ENCODE measurements at regions not wholly inside any gene's neighbourhood (a gene's known extent, or its start where the extent isn't known, plus 50 kb on each side); places are given as distances from the start of the nearest gene placed in this dataset.

- no peak overlapping the region for H3K4me3 Mint-ChIP-seq
- peaks cover 9% of the 10 kb centered on the region for H3K27me3 Mint-ChIP-seq
- no peaks in the 10 kb centered on the region for H3K36me3 Mint-ChIP-seq (ENCODE audit: low read depth)
- no peaks in the 10 kb centered on the region for H3K4me1 Mint-ChIP-seq (ENCODE audit: low read depth)
- no peak overlapping the region for H3K27ac Mint-ChIP-seq
- H3K9me3 Mint-ChIP-seq = no peaks in the 10 kb centered on the region
Observed at GRCh38 chr22:22076932-22077703, 94.5 kb upstream of the TOP3B start.

DNA sequence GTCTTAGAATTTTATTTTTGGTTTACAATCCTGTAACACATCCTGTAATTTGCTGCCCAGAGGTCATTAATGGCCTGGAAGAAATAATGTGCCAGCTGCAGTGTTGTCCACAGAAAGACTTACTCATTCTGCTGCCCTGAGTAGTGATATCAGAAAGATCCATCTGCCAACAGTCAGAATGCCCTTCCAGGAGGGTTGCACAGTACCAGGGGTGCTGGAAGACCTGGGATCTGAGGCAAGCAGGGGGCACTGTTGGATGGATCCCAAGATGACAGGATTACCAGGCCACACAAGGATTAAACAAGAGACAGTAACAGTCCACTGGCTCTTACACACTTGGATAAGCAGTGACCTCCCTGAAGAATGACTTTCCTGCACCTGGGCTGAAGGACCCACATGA lies 93.8 kb upstream of the TOP3B start:
- H3K9me3 Mint-ChIP-seq = no peaks in the 10 kb centered on the region
- H3K4me3 Mint-ChIP-seq = no peak overlapping the region
- no peak overlapping the region for H3K27ac Mint-ChIP-seq
- H3K36me3 Mint-ChIP-seq (ENCODE audit: low read depth) = no peaks in the 10 kb centered on the region
- peaks cover 3% of the 10 kb centered on the region for H3K27me3 Mint-ChIP-seq
- H3K4me1 Mint-ChIP-seq (ENCODE audit: low read depth) = no peaks in the 10 kb centered on the region

GRCh38 chr22:22075382-22076163 lies 93.0 kb upstream of the TOP3B start:
- Mint-ChIP-seq H3K9me3 (no peaks in the 10 kb centered on the region), H3K4me1 (ENCODE audit: low read depth) (no peaks in the 10 kb centered on the region), H3K27me3 (no peaks in the 10 kb centered on the region), H3K4me3 (no peak overlapping the region), H3K27ac (no peak overlapping the region), H3K36me3 (ENCODE audit: low read depth) (no peaks in the 10 kb centered on the region)

GRCh38 chr22:22074634-22075381 lies 92.2 kb upstream of the TOP3B start:
- H3K4me1 Mint-ChIP-seq (ENCODE audit: low read depth) = no peaks in the 10 kb centered on the region
- H3K36me3 Mint-ChIP-seq (ENCODE audit: low read depth) = no peaks in the 10 kb centered on the region
- H3K27me3 Mint-ChIP-seq = no peaks in the 10 kb centered on the region
- H3K9me3 Mint-ChIP-seq = no peaks in the 10 kb centered on the region
- no peak overlapping the region for H3K4me3 Mint-ChIP-seq
- no peak overlapping the region for H3K27ac Mint-ChIP-seq

DNA sequence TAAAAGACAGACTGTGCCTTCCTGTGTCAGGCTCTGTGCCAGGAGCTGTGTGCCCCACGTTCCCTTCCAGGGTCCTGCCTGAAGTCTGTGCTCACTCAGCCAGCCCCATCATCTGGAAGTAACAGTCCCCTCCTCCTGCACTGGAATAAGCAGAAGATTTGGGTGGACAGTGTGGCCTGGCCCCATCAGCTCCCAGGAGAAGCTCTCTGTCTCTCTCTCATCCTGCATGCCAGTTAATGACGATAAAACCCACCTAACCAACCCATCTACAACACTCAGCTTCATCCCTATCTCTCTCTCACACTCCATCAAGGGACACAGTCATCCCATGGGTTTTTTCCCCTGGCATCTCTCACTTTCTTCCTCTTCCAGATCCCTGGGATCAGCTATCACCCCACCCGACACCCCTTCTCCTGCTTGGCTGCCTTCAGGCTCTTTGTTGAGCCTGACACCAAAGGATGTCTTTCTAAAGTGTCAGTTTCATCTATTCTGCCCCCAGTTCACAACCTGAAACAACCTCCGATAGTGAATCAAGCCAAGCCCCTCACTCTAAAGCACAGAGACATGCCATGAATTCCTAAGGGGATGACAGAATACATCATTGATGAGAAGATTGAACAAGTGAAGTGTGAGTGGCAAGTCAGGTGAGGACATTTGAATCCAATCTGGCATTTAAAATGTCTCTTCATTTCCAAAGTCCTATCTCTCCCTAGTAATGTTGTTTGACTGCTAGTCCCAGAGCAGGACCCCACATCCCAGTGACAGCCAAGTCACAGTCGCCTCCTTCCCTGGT lies 91.4 kb upstream of the TOP3B start:
- Mint-ChIP-seq H3K36me3 (ENCODE audit: low read depth) (no peaks in the 10 kb centered on the region), H3K27me3 (no peaks in the 10 kb centered on the region), H3K4me3 (no peak overlapping the region), H3K9me3 (no peaks in the 10 kb centered on the region), H3K4me1 (ENCODE audit: low read depth) (no peaks in the 10 kb centered on the region), H3K27ac (no peak overlapping the region)

DNA sequence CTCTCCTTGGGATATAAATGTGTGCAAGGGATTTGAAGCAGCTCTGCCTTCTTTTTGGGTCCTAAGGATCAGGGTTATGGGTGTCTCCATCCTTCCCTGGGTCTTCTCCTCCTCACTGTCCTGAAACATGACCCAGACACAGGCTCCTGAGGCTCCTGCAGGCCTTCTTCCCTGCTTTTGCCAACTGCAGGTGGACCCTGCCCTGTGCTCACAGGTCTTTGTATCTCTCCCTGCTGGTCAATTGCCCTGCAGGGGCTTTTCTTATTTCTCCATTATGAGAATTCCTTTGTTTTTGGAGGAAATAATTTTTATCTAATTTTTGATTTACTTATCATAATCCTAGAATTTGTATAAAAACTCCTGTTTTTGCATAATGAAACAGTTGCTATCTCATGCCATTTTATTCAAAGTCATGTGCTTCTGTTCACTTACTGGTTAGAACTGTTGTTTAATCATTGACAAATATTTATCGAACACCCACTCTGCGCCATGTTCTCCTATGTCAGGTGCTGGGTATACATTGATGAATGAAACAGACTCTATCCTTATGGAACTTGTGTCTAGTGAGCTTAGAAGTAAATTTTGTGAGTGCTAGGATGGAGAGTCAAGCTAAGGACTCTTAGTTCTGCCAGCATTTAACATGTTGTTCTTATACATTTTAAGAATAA lies 89.7 kb upstream of the TOP3B start:
- no peak overlapping the region for H3K4me3 Mint-ChIP-seq
- no peak overlapping the region for H3K27ac Mint-ChIP-seq
- no peaks in the 10 kb centered on the region for H3K36me3 Mint-ChIP-seq (ENCODE audit: low read depth)
- H3K9me3 Mint-ChIP-seq = no peaks in the 10 kb centered on the region
- H3K4me1 Mint-ChIP-seq (ENCODE audit: low read depth) = no peaks in the 10 kb centered on the region
- no peaks in the 10 kb centered on the region for H3K27me3 Mint-ChIP-seq

DNA sequence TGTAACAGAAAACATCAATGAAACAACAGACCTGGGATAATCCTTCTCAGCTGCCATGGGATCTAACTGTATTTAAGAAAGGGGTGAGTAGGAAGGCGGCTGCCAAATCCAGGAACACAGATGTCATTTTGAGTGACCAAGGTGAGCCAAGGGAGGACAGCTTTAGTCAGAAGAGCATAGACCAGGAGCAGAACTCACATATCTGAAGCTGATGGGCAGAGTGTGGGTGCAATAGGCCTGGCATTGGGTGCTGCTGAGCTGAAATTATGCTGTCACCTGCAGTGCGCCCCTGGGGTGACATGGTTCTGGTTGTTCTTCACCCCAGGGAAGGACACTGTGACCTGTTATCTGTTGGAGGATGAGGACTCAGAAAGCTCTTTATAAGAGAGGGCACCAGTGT lies 88.9 kb upstream of the TOP3B start:
- Mint-ChIP-seq H3K36me3 (ENCODE audit: low read depth) (no peaks in the 10 kb centered on the region), H3K27me3 (no peaks in the 10 kb centered on the region), H3K9me3 (no peaks in the 10 kb centered on the region), H3K4me1 (ENCODE audit: low read depth) (no peaks in the 10 kb centered on the region), H3K27ac (no peak overlapping the region), H3K4me3 (no peak overlapping the region)

DNA sequence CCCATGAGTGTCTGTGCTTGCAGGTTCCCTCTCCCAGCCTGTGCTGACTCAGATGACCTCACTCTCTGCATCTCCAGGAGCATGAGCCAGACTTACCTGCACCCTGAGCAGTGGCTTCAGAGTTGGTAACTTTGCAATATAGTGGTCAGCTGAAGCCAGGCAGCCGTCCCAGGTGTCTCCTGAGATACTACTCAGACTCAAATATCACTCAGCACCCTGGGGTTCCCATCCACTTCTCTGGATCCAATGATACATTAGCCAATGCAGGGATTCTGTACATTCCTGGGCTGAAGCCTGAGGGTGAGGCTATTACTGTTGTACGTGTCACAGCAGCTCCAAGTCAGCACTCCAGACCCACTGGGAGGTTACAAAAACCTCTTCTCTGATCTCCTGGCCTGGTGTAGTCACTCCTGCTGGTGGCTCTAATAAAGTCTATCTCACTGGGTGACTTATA lies 87.8 kb upstream of the TOP3B start:
- Mint-ChIP-seq H3K4me1 (ENCODE audit: low read depth) (no peaks in the 10 kb centered on the region), H3K4me3 (no peak overlapping the region), H3K36me3 (ENCODE audit: low read depth) (no peaks in the 10 kb centered on the region), H3K27me3 (peaks cover 2% of the 10 kb centered on the region), H3K27ac (no peak overlapping the region), H3K9me3 (no peaks in the 10 kb centered on the region)

GRCh38 chr22:22069450-22070370 lies 87.1 kb upstream of the TOP3B start:
- Mint-ChIP-seq H3K4me3 (no peak overlapping the region), H3K36me3 (ENCODE audit: low read depth) (no peaks in the 10 kb centered on the region), H3K4me1 (ENCODE audit: low read depth) (no peaks in the 10 kb centered on the region), H3K27me3 (peaks cover 7% of the 10 kb centered on the region), H3K27ac (no peak overlapping the region), H3K9me3 (no peaks in the 10 kb centered on the region)

- Mint-ChIP-seq H3K9me3 (no peaks in the 10 kb centered on the region), H3K27me3 (peaks cover 7% of the 10 kb centered on the region), H3K36me3 (ENCODE audit: low read depth) (no peaks in the 10 kb centered on the region), H3K4me1 (ENCODE audit: low read depth) (no peaks in the 10 kb centered on the region), H3K4me3 (no peak overlapping the region), H3K27ac (no peak overlapping the region)
Observed at GRCh38 chr22:22068657-22069056, 86.1 kb upstream of the TOP3B start.

DNA sequence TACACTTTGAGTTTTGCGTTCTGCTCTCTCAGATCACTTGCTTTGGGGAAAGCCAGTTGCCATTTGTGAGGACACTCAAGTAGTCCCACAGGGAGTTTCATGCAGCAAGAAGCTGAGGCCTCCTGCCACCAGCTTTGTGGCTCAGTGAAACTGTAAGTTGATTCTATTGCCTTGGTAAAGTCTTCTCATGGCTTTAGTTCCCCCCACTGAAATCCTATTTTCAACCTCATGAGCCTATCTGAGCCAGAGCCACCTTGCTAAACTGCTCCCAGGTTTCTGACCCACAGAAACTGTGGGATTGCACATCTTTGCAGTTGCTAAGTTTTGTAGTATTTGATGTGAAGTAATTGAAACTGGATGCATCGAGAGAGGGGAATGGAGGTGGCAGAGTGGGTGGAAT lies 85.4 kb upstream of the TOP3B start:
- H3K9me3 Mint-ChIP-seq = no peaks in the 10 kb centered on the region
- no peak overlapping the region for H3K27ac Mint-ChIP-seq
- H3K27me3 Mint-ChIP-seq = peaks cover 7% of the 10 kb centered on the region
- H3K36me3 Mint-ChIP-seq (ENCODE audit: low read depth) = no peaks in the 10 kb centered on the region
- no peaks in the 10 kb centered on the region for H3K4me1 Mint-ChIP-seq (ENCODE audit: low read depth)
- H3K4me3 Mint-ChIP-seq = no peak overlapping the region

DNA sequence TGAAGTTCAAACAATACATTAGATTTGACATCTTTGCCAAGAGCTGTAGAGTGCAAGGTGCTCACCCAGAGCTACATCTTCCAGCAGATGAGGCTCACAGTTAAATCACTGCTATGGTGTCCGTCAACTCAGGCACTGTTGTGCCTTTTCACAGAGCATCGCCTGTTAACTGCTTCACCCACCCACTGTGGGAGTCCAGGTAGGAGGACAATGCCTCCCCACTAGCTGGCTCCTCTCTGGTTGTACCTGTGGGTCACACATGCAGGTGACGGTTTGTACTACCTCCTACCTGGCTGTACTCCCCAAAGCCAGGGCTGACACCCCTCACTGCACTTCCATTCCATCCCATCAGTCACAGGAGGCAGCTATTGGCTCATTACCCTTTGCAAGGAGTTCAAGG lies 84.6 kb upstream of the TOP3B start:
- Mint-ChIP-seq H3K9me3 (no peaks in the 10 kb centered on the region), H3K4me1 (ENCODE audit: low read depth) (no peaks in the 10 kb centered on the region), H3K36me3 (ENCODE audit: low read depth) (no peaks in the 10 kb centered on the region), H3K27ac (no peak overlapping the region), H3K4me3 (no peak overlapping the region), H3K27me3 (peaks cover 7% of the 10 kb centered on the region)

DNA sequence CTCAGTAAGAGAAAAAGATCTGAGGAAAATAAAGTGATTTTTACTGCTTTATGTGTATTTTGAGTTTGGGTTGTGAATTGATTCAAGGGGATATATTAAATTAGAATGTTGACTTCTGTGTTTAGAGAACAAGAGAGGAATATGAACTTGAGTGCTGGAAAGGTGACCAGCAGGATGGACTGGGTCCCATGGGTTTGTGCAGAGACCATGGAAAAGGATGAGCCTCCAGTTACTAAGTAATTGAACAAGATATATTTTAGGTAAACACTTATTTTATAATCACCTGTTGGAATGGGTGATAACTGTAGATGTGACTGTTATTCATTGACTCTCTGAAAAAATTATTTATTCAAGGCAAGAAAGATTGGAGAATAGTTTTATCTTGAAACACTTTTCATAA lies 82.0 kb upstream of the TOP3B start:
- Mint-ChIP-seq H3K4me3 (no peak overlapping the region), H3K36me3 (ENCODE audit: low read depth) (no peaks in the 10 kb centered on the region), H3K27ac (no peak overlapping the region), H3K9me3 (no peaks in the 10 kb centered on the region), H3K4me1 (ENCODE audit: low read depth) (no peaks in the 10 kb centered on the region), H3K27me3 (peaks cover 7% of the 10 kb centered on the region)
